ENCODE measurements at regions not wholly inside any gene's neighbourhood (a gene's known extent, or its start where the extent isn't known, plus 50 kb on each side); places are given as distances from the start of the nearest gene placed in this dataset.

GRCh38 chr10:3636356-3637181 is 148.4 kb downstream of the KLF6 start:
- TF ChIP-seq CTCF (conservative IDR thresholded peaks at IDR 0.05; ENCODE audit: low read depth, low read length) (no peak), RFX5 (IDR thresholded peaks at IDR 0.05; ENCODE audit: low read depth, low read length) (no peak), BHLHE40 (IDR thresholded peaks at IDR 0.05; ENCODE audit: low read depth, low read length) (no peak), POLR2A (IDR thresholded peaks at IDR 0.05; ENCODE audit: low read depth, low read length) (no peak), ELK1 (IDR thresholded peaks at IDR 0.05; ENCODE audit: borderline replicate concordance, low read depth, low read length) (no peak), RCOR1 (IDR thresholded peaks at IDR 0.05; ENCODE audit: insufficient replicate concordance, low read length) (no peak), CEBPB (IDR thresholded peaks at IDR 0.05; ENCODE audit: low read depth, low read length) (no peak), MAZ (IDR thresholded peaks at IDR 0.05; ENCODE audit: borderline replicate concordance, low read depth, low read length) (no peak), RAD21 (IDR thresholded peaks at IDR 0.05; ENCODE audit: low read length) (no peak)
